AG09309 (cell line): ENCODE measurements at regions not wholly inside any gene's neighbourhood (a gene's known extent, or its start where the extent isn't known, plus 50 kb on each side); places are given as distances from the start of the nearest gene placed in this dataset.

Experiments used
- DNase-seq: peaks from one replicate; pipeline ENCODE4 v3.0.0-alpha.2; 2010; ENCODE audit warnings: low read depth
- H3K4me3 ChIP-seq: 2 replicates; pipeline ENCODE4 v1.5.1; 2011; ENCODE audit warnings: mild to moderate bottlenecking, low read depth, low read length, moderate library complexity; ENCODE audit not compliant: control insufficient read depth
- TF ChIP-seq, protein P1 (sequence below): IDR thresholded peaks from 2 replicates; pipeline ENCODE4 v1.5.1; 2011; ENCODE audit warnings: mild to moderate bottlenecking, low read depth, low read length, inconsistent platforms; ENCODE audit not compliant: insufficient read depth, control insufficient read depth; ENCODE audit errors: missing control alignments

- H3K4me3 ChIP-seq: no peak overlapping the region
- TF ChIP-seq, protein P1, sequence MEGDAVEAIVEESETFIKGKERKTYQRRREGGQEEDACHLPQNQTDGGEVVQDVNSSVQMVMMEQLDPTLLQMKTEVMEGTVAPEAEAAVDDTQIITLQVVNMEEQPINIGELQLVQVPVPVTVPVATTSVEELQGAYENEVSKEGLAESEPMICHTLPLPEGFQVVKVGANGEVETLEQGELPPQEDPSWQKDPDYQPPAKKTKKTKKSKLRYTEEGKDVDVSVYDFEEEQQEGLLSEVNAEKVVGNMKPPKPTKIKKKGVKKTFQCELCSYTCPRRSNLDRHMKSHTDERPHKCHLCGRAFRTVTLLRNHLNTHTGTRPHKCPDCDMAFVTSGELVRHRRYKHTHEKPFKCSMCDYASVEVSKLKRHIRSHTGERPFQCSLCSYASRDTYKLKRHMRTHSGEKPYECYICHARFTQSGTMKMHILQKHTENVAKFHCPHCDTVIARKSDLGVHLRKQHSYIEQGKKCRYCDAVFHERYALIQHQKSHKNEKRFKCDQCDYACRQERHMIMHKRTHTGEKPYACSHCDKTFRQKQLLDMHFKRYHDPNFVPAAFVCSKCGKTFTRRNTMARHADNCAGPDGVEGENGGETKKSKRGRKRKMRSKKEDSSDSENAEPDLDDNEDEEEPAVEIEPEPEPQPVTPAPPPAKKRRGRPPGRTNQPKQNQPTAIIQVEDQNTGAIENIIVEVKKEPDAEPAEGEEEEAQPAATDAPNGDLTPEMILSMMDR: no peak
- DNase-seq: no peak
Observed at GRCh38 chr9:118521261-118521660, 817.1 kb downstream of the TLR4 start.

DNA sequence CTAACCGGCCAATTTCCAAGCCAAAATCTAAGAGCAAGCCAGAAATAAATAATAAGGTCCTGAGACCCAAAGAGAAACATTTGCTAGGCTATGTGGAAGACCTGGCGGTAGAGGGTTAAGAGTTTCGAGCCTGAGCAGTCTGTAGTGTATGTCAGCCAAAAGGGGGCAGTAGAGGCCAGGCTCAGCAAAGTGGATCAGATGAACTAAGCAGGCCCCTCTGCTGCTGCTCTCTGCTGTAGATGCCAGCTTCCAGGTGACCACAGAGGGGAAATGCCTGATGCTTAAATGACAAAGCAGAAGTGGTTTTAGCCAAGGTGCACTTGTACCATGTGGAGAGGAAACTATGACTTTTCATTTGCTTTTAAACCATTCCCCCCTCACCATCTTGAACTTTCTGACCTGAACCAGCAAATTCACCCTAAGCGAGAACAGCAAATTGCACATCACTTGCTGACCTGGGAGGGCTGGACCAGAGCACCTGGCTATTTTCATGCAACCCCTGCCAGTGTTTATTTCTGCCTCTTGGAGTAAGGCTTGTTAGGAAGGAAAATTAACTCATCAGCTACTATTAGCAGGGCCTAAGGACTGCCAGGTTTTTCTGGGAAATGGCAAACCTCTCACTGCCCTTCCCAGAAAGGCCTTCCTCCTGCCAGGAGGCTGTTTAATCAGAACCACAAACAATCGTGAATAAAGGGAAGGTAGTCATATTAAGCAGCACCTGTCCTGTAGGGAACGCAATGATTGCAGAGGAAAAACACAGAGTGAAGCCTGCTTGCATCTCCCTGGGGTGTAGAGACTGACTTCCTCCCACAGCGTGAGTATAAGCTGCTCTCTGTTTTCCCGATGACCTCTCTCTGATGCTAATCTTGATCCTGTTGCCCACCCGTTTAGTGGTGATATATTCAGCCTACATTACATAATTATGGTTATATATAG is 818.2 kb downstream of the TLR4 start:
- DNase-seq: no peak
- H3K4me3 ChIP-seq: no peak overlapping the region
- TF ChIP-seq, protein P1: peak; percentile 28

DNA sequence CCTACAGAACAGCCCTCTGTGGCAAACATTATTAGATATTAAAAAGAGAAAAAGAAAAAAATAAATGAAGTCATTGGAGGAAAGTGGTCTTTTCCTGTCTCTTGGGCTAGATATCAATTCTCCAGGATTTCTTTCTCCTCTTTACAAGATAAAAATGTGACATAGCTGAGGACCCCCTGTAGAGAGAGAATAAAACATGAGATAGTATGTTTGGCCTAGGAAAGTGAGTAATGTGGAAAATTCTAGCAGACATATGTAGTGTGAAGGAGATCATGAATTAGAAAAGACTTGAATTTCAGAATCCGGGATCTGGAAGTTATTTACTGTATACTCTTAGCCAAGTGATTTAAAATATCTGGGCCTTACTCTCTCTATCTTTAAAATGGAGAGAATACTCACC is 823.1 kb downstream of the TLR4 start:
- H3K4me3 ChIP-seq: no peak overlapping the region
- TF ChIP-seq, protein P1: no peak
- DNase-seq: no peak

- TF ChIP-seq, protein P1: no peak
- H3K4me3 ChIP-seq: no peak overlapping the region
- DNase-seq: no peak
Observed at GRCh38 chr9:118529210-118529609, 825.0 kb downstream of the TLR4 start.

GRCh38 chr9:118529624-118530214 is 825.5 kb downstream of the TLR4 start:
- no peak for DNase-seq

DNA sequence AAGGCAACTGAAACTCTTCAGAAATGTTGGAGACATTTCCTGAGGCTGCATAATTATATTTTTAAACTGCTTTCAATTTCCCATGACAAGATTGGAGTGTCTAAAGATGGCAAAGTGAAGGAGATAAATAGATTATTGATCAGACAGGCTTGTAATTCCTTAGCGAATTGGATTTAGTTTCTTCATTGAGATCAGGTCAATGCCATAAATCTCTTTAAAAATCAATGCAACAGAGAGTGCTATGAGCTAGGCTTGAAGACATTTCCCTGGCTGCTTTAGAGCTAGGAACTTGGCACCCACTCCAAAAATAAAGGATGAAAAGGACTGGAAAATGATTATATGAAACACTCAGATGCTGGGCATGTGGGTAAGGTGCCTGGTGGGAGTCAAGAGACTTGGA is 828.4 kb downstream of the TLR4 start:
- DNase-seq: no peak
- TF ChIP-seq, protein P1: no peak

More at GRCh38 chr9:118529624-118530214, 825.5 kb downstream of the TLR4 start:
- no peak overlapping the region for H3K4me3 ChIP-seq
- TF ChIP-seq, protein P1: no peak

More for the DNA sequence above, 828.4 kb downstream of the TLR4 start:
- H3K4me3 ChIP-seq: no peak overlapping the region
